ENCODE measurements at regions not wholly inside any gene's neighbourhood (a gene's known extent, or its start where the extent isn't known, plus 50 kb on each side); places are given as distances from the start of the nearest gene placed in this dataset.

GRCh38 chr1:232440325-232441035 is 189.5 kb downstream of the SIPA1L2 start:
- TF ChIP-seq TAF1 (IDR thresholded peaks at IDR 0.05; ENCODE audit: low read depth): no peak
- no peak for TF ChIP-seq EP300 (IDR thresholded peaks at IDR 0.05; ENCODE audit: borderline replicate concordance)
- TF ChIP-seq MAX (IDR thresholded peaks at IDR 0.05): no peak
- TF ChIP-seq USF1 (IDR thresholded peaks at IDR 0.05): no peak
- TF ChIP-seq NFIC (IDR thresholded peaks at IDR 0.05): no peak

- TF ChIP-seq EP300 (IDR thresholded peaks at IDR 0.05; ENCODE audit: borderline replicate concordance) (no peak), YY1 (IDR thresholded peaks at IDR 0.05; ENCODE audit: low read depth) (no peak), EGR1 (IDR thresholded peaks at IDR 0.05) (no peak), TEAD4 (IDR thresholded peaks at IDR 0.05) (no peak), FOXM1 (IDR thresholded peaks at IDR 0.05; ENCODE audit: borderline replicate concordance, low read depth) (no peak), TAF1 (IDR thresholded peaks at IDR 0.05; ENCODE audit: low read depth) (no peak), RAD21 (IDR thresholded peaks at IDR 0.05; ENCODE audit: low read depth) (no peak), TCF12 (IDR thresholded peaks at IDR 0.05; ENCODE audit: low read depth) (no peak), USF1 (IDR thresholded peaks at IDR 0.05) (no peak), CEBPB (IDR thresholded peaks at IDR 0.05) (no peak), ZBTB7A (IDR thresholded peaks at IDR 0.05; ENCODE audit: low read depth) (no peak)
These were observed 190.9 kb downstream of the SIPA1L2 start for GRCh38 chr1:232439011-232439410.

GRCh38 chr1:232438476-232438875 is 191.5 kb downstream of the SIPA1L2 start:
- TF ChIP-seq MAX (IDR thresholded peaks at IDR 0.05) (0 out of 2 replicates have a peak, but pooled peaks have one; percentile 15), RAD21 (IDR thresholded peaks at IDR 0.05; ENCODE audit: low read depth) (no peak), TAF1 (IDR thresholded peaks at IDR 0.05; ENCODE audit: low read depth) (no peak)

GRCh38 chr1:232437510-232437909 is 192.4 kb downstream of the SIPA1L2 start:
- TF ChIP-seq REST (IDR thresholded peaks at IDR 0.05; ENCODE audit: low read depth) (no peak), TAF1 (IDR thresholded peaks at IDR 0.05; ENCODE audit: low read depth) (no peak), EP300 (IDR thresholded peaks at IDR 0.05; ENCODE audit: borderline replicate concordance) (no peak), TCF12 (IDR thresholded peaks at IDR 0.05; ENCODE audit: low read depth) (no peak), RAD21 (IDR thresholded peaks at IDR 0.05; ENCODE audit: low read depth) (no peak), MAX (IDR thresholded peaks at IDR 0.05) (no peak), YY1 (IDR thresholded peaks at IDR 0.05; ENCODE audit: low read depth) (no peak), CREB1 (IDR thresholded peaks at IDR 0.05; ENCODE audit: low read depth) (no peak), NFIC (IDR thresholded peaks at IDR 0.05) (no peak), USF1 (IDR thresholded peaks at IDR 0.05) (no peak), TEAD4 (IDR thresholded peaks at IDR 0.05) (no peak), CEBPB (IDR thresholded peaks at IDR 0.05) (no peak)

- peak; percentile 36; the same call in 1 of the 2 replicates for TF ChIP-seq NFIC (IDR thresholded peaks at IDR 0.05)
- TF ChIP-seq FOXM1 (IDR thresholded peaks at IDR 0.05; ENCODE audit: borderline replicate concordance, low read depth): no peak
These were observed 194.2 kb downstream of the SIPA1L2 start for GRCh38 chr1:232435729-232436128.

- TF ChIP-seq FOXM1 (IDR thresholded peaks at IDR 0.05; ENCODE audit: borderline replicate concordance, low read depth) (no peak), NFIC (IDR thresholded peaks at IDR 0.05) (peak; percentile 48; the same call in 1 of the 2 replicates), REST (IDR thresholded peaks at IDR 0.05; ENCODE audit: low read depth) (no peak)
These were observed 197.6 kb downstream of the SIPA1L2 start for GRCh38 chr1:232432313-232432712.
